Prostate gland (tissue), 2 donors: ENCODE measurements at regions not wholly inside any gene's neighbourhood (a gene's known extent, or its start where the extent isn't known, plus 50 kb on each side); places are given as distances from the start of the nearest gene placed in this dataset.

Experiments used
- DNase-seq: peaks from one replicate; pipeline ENCODE4 v3.0.0-alpha.2; 2019; ENCODE audit warnings: low spot score
- H3K27ac ChIP-seq, 2 donors: fragments of 200-600 bp; sonication (generic); 2 replicates each; pipeline ENCODE4 v1.5.1; 2017 to 2019
- H3K27me3 ChIP-seq: fragments of 200-600 bp; sonication (generic); replicated peaks from 2 replicates; pipeline ENCODE4 v1.5.1; 2019; ENCODE audit not compliant: insufficient read depth
- H3K36me3 ChIP-seq, 2 donors: fragments of 200-600 bp; sonication (generic); 1 replicate in 1 of 2; 2 replicates in 1 of 2; pipeline versions ENCODE4 v1.5.1 to v1.8.1; 2017 to 2019
- H3K4me1 ChIP-seq: fragments of 200-600 bp; sonication (generic); replicated peaks from 2 replicates; pipeline ENCODE4 v1.5.1; 2019
- H3K4me3 ChIP-seq, 2 donors: fragments of 200-600 bp; sonication (generic); 2 replicates each; pipeline ENCODE4 v1.5.1; 2017 to 2019
- H3K9me3 ChIP-seq: fragments of 200-600 bp; sonication (generic); 2 replicates; pipeline ENCODE4 v1.5.1; 2017
- POLR2A ChIP-seq: fragments of 450-650 bp; IDR thresholded peaks from one replicate; pipeline ENCODE4 v1.6.1; 2016; ENCODE audit warnings: antibody characterized with exemption, mild to moderate bottlenecking
- POLR2AphosphoS5 ChIP-seq: sonication (generic); formaldehyde crosslinking; IDR thresholded peaks from one replicate; pipeline ENCODE4 v1.6.1; 2017; ENCODE audit warnings: antibody characterized with exemption
- WGBS: methylation state at CpG from one replicate; pipeline ENCODE4 v1.1.5; 2018; 5-methylcytosine and 5-hydroxymethylcytosine counted together
- intact Hi-C: fragments of 100-400 bp; cut with DNase I; formaldehyde crosslinking; loops from one replicate; pipeline ENCODE4 v1.14.2; 2022
- TF ChIP-seq, protein P1 (sequence below), 4 experiments: fragments of 200-600 bp in 2 of 4; fragments of 450-650 bp in 2 of 4; sonication (generic) in 2 of 4; IDR thresholded peaks; 1 replicate in 3 of 4; 2 replicates in 1 of 4; pipeline ENCODE4 v1.5.1; 2016 to 2019; ENCODE audit warnings: antibody characterized with exemption in 4 of 4, mild to moderate bottlenecking in 2 of 4, moderate library complexity in 2 of 4

DNA sequence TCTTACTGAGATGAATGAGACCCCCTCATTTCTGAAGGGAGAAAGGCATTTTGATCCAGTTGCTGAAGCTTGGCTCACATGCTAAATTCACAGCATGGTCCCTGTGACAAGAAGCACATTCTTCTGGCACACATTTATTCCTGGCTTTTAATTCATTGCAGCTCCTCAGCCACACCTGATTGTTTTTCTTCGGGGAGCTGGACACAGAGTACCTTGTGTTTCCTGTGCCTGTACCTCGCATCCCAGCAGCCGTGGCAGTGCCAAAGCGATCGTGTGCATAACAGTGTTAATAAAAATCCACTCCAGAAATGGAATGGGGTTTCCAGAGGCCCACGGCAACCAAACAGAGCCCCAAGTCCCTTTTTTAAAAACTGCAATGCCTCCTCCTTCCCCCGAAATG lies 615.3 kb upstream of the MGMT start:
- DNase-seq, result peak; percentile 65
- intact Hi-C loops, result no loop called here
- no peaks in the 10 kb centered on the region for H3K9me3 ChIP-seq
- H3K4me1 ChIP-seq, result peaks cover 17% of the 10 kb centered on the region
- TF ChIP-seq POLR2A (no peak), POLR2AphosphoS5 (peak; percentile 81)
- TF ChIP-seq, protein P1, sequence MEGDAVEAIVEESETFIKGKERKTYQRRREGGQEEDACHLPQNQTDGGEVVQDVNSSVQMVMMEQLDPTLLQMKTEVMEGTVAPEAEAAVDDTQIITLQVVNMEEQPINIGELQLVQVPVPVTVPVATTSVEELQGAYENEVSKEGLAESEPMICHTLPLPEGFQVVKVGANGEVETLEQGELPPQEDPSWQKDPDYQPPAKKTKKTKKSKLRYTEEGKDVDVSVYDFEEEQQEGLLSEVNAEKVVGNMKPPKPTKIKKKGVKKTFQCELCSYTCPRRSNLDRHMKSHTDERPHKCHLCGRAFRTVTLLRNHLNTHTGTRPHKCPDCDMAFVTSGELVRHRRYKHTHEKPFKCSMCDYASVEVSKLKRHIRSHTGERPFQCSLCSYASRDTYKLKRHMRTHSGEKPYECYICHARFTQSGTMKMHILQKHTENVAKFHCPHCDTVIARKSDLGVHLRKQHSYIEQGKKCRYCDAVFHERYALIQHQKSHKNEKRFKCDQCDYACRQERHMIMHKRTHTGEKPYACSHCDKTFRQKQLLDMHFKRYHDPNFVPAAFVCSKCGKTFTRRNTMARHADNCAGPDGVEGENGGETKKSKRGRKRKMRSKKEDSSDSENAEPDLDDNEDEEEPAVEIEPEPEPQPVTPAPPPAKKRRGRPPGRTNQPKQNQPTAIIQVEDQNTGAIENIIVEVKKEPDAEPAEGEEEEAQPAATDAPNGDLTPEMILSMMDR (IDR thresholded peaks at IDR 0.05), result no peak
- H3K4me3 ChIP-seq, result no peak overlapping the region
- H3K27me3 ChIP-seq, result no peaks in the 10 kb centered on the region
- H3K36me3 ChIP-seq, result no peaks in the 10 kb centered on the region
- 17% methylated on average over 7 of the region's 7 CpGs for WGBS
- peak overlapping the region; percentile 40 to 57 for H3K27ac ChIP-seq

GRCh38 chr10:128852449-128852848 lies 614.6 kb upstream of the MGMT start:
- Histone ChIP-seq H3K27me3 (no peaks in the 10 kb centered on the region), H3K4me1 (peaks cover 17% of the 10 kb centered on the region), H3K9me3 (no peaks in the 10 kb centered on the region), H3K36me3 (no peaks in the 10 kb centered on the region), H3K4me3 (no peak overlapping the region), H3K27ac (peak overlapping the region; percentile 40 to 55)
- DNase-seq, result no peak
- intact Hi-C loops, result no loop called here
- WGBS, result 94% methylated on average over 11 of the region's 11 CpGs
- TF ChIP-seq, protein P1 (IDR thresholded peaks at IDR 0.05), result no peak
- TF ChIP-seq POLR2A (no peak), POLR2AphosphoS5 (no peak)

- H3K4me1 ChIP-seq, result peaks cover 17% of the 10 kb centered on the region
- H3K27ac ChIP-seq, result peak overlapping the region in 1 of 2 donors; percentile 66
- no peaks in the 10 kb centered on the region for H3K36me3 ChIP-seq
- TF ChIP-seq POLR2AphosphoS5 (no peak), POLR2A (no peak)
- TF ChIP-seq, protein P1 (IDR thresholded peaks at IDR 0.05), result no peak
- DNase-seq, result no peak
- H3K4me3 ChIP-seq, result no peak overlapping the region
- intact Hi-C loops, result no loop called here
- no peaks in the 10 kb centered on the region for H3K27me3 ChIP-seq
- no peaks in the 10 kb centered on the region for H3K9me3 ChIP-seq
- 84% methylated on average over 6 of the region's 6 CpGs for WGBS
These were observed 614.1 kb upstream of the MGMT start for GRCh38 chr10:128852902-128853301.

- WGBS, result 85% methylated on average over 8 of the region's 8 CpGs
- intact Hi-C loops, result no loop called here
- H3K4me1 ChIP-seq, result peaks cover 17% of the 10 kb centered on the region
- no peaks in the 10 kb centered on the region for H3K27me3 ChIP-seq
- H3K9me3 ChIP-seq, result no peaks in the 10 kb centered on the region
- no peak for DNase-seq
- no peaks in the 10 kb centered on the region for H3K36me3 ChIP-seq
- H3K4me3 ChIP-seq, result no peak overlapping the region
- H3K27ac ChIP-seq, result peak overlapping the region in 1 of 2 donors; percentile 66
- TF ChIP-seq, protein P1 (IDR thresholded peaks at IDR 0.05), result no peak
- no peak for TF ChIP-seq POLR2AphosphoS5
- TF ChIP-seq POLR2A, result no peak
These were observed 613.5 kb upstream of the MGMT start for GRCh38 chr10:128853537-128853936.

DNA sequence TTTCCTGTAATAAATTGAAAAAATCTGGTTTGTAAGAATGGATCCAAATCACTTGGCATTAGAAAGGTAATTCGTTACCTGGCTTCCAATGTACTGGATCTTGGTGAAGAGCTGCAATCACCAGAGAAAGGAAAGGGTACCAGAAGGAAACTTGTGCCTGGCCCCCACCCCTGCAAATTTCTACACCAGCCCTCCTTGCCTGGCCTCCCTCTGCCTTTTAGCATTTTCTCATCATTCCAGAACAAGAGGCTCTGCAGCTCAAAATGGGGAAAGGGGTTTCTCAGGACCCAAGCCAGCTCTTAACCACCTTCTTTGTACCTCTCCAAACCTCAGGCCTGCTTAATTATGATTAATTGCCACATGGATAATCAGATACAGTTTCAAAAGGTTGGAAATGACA lies 612.8 kb upstream of the MGMT start:
- H3K4me3 ChIP-seq, result no peak overlapping the region
- DNase-seq, result no peak
- no peaks in the 10 kb centered on the region for H3K36me3 ChIP-seq
- no peaks in the 10 kb centered on the region for H3K9me3 ChIP-seq
- H3K27ac ChIP-seq, result peak overlapping the region; percentile 53 to 66
- 76% methylated on average over 1 of the region's 1 CpG for WGBS
- TF ChIP-seq POLR2A (no peak), POLR2AphosphoS5 (no peak)
- TF ChIP-seq, protein P1 (IDR thresholded peaks at IDR 0.05), result no peak
- H3K27me3 ChIP-seq, result no peaks in the 10 kb centered on the region
- intact Hi-C loops, result no loop called here
- H3K4me1 ChIP-seq, result peaks cover 17% of the 10 kb centered on the region
